IPS-NIHi11 (cell line): ENCODE measurements at regions not wholly inside any gene's neighbourhood (a gene's known extent, or its start where the extent isn't known, plus 50 kb on each side); places are given as distances from the start of the nearest gene placed in this dataset.

ENCODE experiments used
- DNase-seq: peaks from one replicate; pipeline ENCODE4 v3.0.0; 2012; ENCODE audit warnings: mixed read lengths, low spot score

GRCh38 chr16:6279286-6279685 is 1053.4 kb upstream of the RBFOX1 start:
- no peak for DNase-seq

- DNase-seq = no peak
These were observed 1058.3 kb upstream of the RBFOX1 start for GRCh38 chr16:6274351-6274750.

GRCh38 chr16:6267682-6268081 is 1065.0 kb upstream of the RBFOX1 start:
- no peak for DNase-seq

- no peak for DNase-seq
These were observed 1065.9 kb upstream of the RBFOX1 start for GRCh38 chr16:6266703-6267102.

GRCh38 chr16:6265968-6266367 is 1066.7 kb upstream of the RBFOX1 start:
- DNase-seq = no peak

GRCh38 chr16:6258056-6258455 is 1074.6 kb upstream of the RBFOX1 start:
- no peak for DNase-seq

- DNase-seq = no peak
These were observed 1080.1 kb upstream of the RBFOX1 start for GRCh38 chr16:6252541-6252940.

- DNase-seq = no peak
These were observed 1082.1 kb upstream of the RBFOX1 start for GRCh38 chr16:6250511-6250910.

- no peak for DNase-seq
These were observed 1082.8 kb upstream of the RBFOX1 start for GRCh38 chr16:6249863-6250262.

- DNase-seq = no peak
These were observed 1084.4 kb upstream of the RBFOX1 start for GRCh38 chr16:6248199-6248598.

GRCh38 chr16:6247775-6248174 is 1084.9 kb upstream of the RBFOX1 start:
- no peak for DNase-seq

GRCh38 chr16:6247150-6247549 is 1085.5 kb upstream of the RBFOX1 start:
- no peak for DNase-seq

- DNase-seq = no peak
These were observed 1086.4 kb upstream of the RBFOX1 start for GRCh38 chr16:6246266-6246665.

- no peak for DNase-seq
These were observed 1100.6 kb upstream of the RBFOX1 start for GRCh38 chr16:6232056-6232455.

- DNase-seq = no peak
These were observed 1101.2 kb upstream of the RBFOX1 start for GRCh38 chr16:6231398-6231797.

GRCh38 chr16:6229186-6229585 is 1103.5 kb upstream of the RBFOX1 start:
- no peak for DNase-seq

GRCh38 chr16:6218855-6219254 is 1113.8 kb upstream of the RBFOX1 start:
- DNase-seq = no peak

- DNase-seq = no peak
These were observed 1115.8 kb upstream of the RBFOX1 start for GRCh38 chr16:6216836-6217235.

GRCh38 chr16:6211644-6212043 is 1114.0 kb upstream of the EEF2KMT start:
- no peak for DNase-seq

- no peak for DNase-seq
These were observed 1111.8 kb upstream of the EEF2KMT start for GRCh38 chr16:6209355-6209930.

GRCh38 chr16:6207580-6207979 is 1110.0 kb upstream of the EEF2KMT start:
- DNase-seq = no peak

- no peak for DNase-seq
These were observed 1109.5 kb upstream of the EEF2KMT start for GRCh38 chr16:6207124-6207523.

GRCh38 chr16:6206080-6206479 is 1108.5 kb upstream of the EEF2KMT start:
- no peak for DNase-seq

GRCh38 chr16:6204945-6205344 is 1107.3 kb upstream of the EEF2KMT start:
- no peak for DNase-seq

GRCh38 chr16:6200861-6201260 is 1103.3 kb upstream of the EEF2KMT start:
- DNase-seq = no peak
